Hepatocyte (in vitro differentiated cells): ENCODE measurements at regions not wholly inside any gene's neighbourhood (a gene's known extent, or its start where the extent isn't known, plus 50 kb on each side); places are given as distances from the start of the nearest gene placed in this dataset.

Experiments
- DNase-seq: peaks from one replicate; pipeline ENCODE4 v3.0.0-alpha.2; 2016; ENCODE audit warnings: low spot score
- H2AFZ ChIP-seq: fragments of 200-600 bp; sonication (generic); 2 replicates; pipeline ENCODE4 v1.6.0; 2016; ENCODE audit warnings: antibody characterized with exemption, mild to moderate bottlenecking
- H3K27ac ChIP-seq: fragments of 200-600 bp; sonication (generic); 2 replicates; pipeline ENCODE4 v1.5.1; 2016; ENCODE audit warnings: mild to moderate bottlenecking
- H3K27me3 ChIP-seq: fragments of 200-600 bp; sonication (generic); 2 replicates; pipeline ENCODE4 v1.6.1; 2016
- H3K36me3 ChIP-seq: fragments of 200-600 bp; sonication (generic); replicated peaks from 2 replicates; pipeline ENCODE4 v1.5.1; 2016; ENCODE audit warnings: low read depth; ENCODE audit not compliant: insufficient read depth
- H3K4me1 ChIP-seq: fragments of 200-600 bp; sonication (generic); 2 replicates; pipeline ENCODE4 v1.5.1; 2016; ENCODE audit warnings: mild to moderate bottlenecking, moderate library complexity; ENCODE audit not compliant: insufficient read depth
- H3K4me2 ChIP-seq: fragments of 200-600 bp; sonication (generic); 2 replicates; pipeline ENCODE4 v1.6.0; 2016
- H3K4me3 ChIP-seq: fragments of 200-600 bp; sonication (generic); 2 replicates; pipeline ENCODE4 v1.5.1; 2016; ENCODE audit warnings: mild to moderate bottlenecking
- H3K79me2 ChIP-seq: fragments of 200-600 bp; sonication (generic); 2 replicates; pipeline ENCODE4 v1.6.0; 2017; ENCODE audit warnings: mild to moderate bottlenecking
- H3K9me2 ChIP-seq: fragments of 200-600 bp; sonication (generic); replicated peaks from 2 replicates; pipeline ENCODE4 v1.6.0; 2017; ENCODE audit warnings: mild to moderate bottlenecking; ENCODE audit not compliant: insufficient read depth
- H3K9me3 ChIP-seq: fragments of 200-600 bp; sonication (generic); 2 replicates; pipeline ENCODE4 v1.5.1; 2016; ENCODE audit warnings: low read depth, mild to moderate bottlenecking
- H4K20me1 ChIP-seq: fragments of 200-600 bp; sonication (generic); 2 replicates; pipeline ENCODE4 v1.6.0; 2016; ENCODE audit warnings: mild to moderate bottlenecking; ENCODE audit not compliant: insufficient read depth, poor library complexity, severe bottlenecking
- EZH2 ChIP-seq: fragments of 200-600 bp; sonication (generic); IDR thresholded peaks from 2 replicates; pipeline ENCODE4 v1.6.1; 2016; ENCODE audit warnings: antibody characterized with exemption, mild to moderate bottlenecking, borderline replicate concordance
- EZH2phosphoT487 ChIP-seq: fragments of 200-600 bp; sonication (generic); IDR thresholded peaks from one replicate; pipeline ENCODE4 v1.6.1; 2018; ENCODE audit warnings: antibody characterized with exemption, mild to moderate bottlenecking, low read depth, moderate library complexity; ENCODE audit not compliant: unreplicated experiment, severe bottlenecking
- WGBS: methylation state at CpG from one replicate; pipeline ENCODE4 v1.1.6; 2016; ENCODE audit warnings: low lambda C conversion rate; ENCODE audit errors: missing lambda C conversion rate; 5-methylcytosine and 5-hydroxymethylcytosine counted together
- TF ChIP-seq, protein P1 (sequence below): fragments of 200-600 bp; sonication (generic); IDR thresholded peaks from 2 replicates; pipeline ENCODE4 v1.5.1; 2016; ENCODE audit warnings: antibody characterized with exemption, mild to moderate bottlenecking; ENCODE audit not compliant: poor library complexity

DNA sequence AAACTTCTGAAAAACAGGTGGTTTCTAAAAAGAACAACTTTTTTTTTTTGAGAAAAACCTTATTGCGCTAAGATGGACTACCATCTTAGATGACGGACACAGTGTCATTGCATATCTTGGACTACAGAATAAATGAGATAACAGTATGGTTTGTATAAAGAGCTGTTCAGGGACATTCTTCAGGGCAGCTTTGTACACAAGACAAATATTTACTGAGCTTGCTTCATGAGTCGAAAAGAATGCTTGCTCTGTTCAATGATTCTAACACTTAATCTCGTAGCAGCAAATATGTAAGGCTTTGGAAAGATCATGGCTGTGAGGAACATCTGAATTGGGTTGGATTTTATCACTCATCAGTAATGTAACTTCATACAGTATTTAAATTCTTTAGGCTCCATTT is 282.5 kb upstream of the CWC22 start:
- no peaks in the 10 kb centered on the region for H3K9me2 ChIP-seq
- H4K20me1 ChIP-seq = no peaks in the 10 kb centered on the region
- H3K36me3 ChIP-seq = no peaks in the 10 kb centered on the region
- TF ChIP-seq EZH2 (no peak), EZH2phosphoT487 (no peak)
- TF ChIP-seq, protein P1, sequence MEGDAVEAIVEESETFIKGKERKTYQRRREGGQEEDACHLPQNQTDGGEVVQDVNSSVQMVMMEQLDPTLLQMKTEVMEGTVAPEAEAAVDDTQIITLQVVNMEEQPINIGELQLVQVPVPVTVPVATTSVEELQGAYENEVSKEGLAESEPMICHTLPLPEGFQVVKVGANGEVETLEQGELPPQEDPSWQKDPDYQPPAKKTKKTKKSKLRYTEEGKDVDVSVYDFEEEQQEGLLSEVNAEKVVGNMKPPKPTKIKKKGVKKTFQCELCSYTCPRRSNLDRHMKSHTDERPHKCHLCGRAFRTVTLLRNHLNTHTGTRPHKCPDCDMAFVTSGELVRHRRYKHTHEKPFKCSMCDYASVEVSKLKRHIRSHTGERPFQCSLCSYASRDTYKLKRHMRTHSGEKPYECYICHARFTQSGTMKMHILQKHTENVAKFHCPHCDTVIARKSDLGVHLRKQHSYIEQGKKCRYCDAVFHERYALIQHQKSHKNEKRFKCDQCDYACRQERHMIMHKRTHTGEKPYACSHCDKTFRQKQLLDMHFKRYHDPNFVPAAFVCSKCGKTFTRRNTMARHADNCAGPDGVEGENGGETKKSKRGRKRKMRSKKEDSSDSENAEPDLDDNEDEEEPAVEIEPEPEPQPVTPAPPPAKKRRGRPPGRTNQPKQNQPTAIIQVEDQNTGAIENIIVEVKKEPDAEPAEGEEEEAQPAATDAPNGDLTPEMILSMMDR = no peak
- H3K4me1 ChIP-seq = no peaks in the 10 kb centered on the region
- H2AFZ ChIP-seq = no peak overlapping the region
- no peaks in the 10 kb centered on the region for H3K27me3 ChIP-seq
- H3K4me3 ChIP-seq = no peak overlapping the region
- 47% methylated on average over 4 of the region's 4 CpGs for WGBS
- DNase-seq = no peak
- H3K9me3 ChIP-seq = no peaks in the 10 kb centered on the region
- no peak overlapping the region for H3K27ac ChIP-seq
- peak overlapping the region; percentile 28 for H3K4me2 ChIP-seq
- H3K79me2 ChIP-seq = no peaks in the 10 kb centered on the region

DNA sequence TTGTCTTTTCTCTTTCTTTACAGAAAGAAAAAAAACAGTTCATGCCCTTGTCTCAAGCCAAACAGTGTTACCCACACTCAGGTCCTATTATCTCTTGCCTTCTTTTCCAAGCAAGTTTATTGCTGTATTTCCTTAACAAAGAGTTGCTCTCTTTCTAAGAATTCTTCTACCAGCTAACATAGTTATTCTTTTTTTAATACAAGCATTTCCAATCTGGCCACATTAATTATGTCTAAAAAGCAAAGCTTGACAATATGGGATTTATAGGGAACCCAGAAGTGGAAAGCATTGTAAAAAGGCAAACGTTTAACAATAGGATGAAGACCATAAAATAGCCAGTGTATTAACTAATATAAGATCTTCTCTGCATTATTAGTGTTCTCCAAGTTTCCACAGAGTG is 272.5 kb upstream of the CWC22 start:
- Histone ChIP-seq H2AFZ (no peak overlapping the region), H3K4me3 (no peak overlapping the region), H4K20me1 (no peaks in the 10 kb centered on the region), H3K79me2 (no peaks in the 10 kb centered on the region), H3K27ac (no peak overlapping the region), H3K27me3 (no peaks in the 10 kb centered on the region), H3K4me2 (no peak overlapping the region), H3K4me1 (no peaks in the 10 kb centered on the region), H3K36me3 (no peaks in the 10 kb centered on the region), H3K9me2 (no peaks in the 10 kb centered on the region), H3K9me3 (no peaks in the 10 kb centered on the region)
- no peak for DNase-seq
- TF ChIP-seq EZH2 = no peak
- no peak for TF ChIP-seq EZH2phosphoT487
- TF ChIP-seq, protein P1 = no peak
- 68% methylated on average over 1 of the region's 1 CpG for WGBS

DNA sequence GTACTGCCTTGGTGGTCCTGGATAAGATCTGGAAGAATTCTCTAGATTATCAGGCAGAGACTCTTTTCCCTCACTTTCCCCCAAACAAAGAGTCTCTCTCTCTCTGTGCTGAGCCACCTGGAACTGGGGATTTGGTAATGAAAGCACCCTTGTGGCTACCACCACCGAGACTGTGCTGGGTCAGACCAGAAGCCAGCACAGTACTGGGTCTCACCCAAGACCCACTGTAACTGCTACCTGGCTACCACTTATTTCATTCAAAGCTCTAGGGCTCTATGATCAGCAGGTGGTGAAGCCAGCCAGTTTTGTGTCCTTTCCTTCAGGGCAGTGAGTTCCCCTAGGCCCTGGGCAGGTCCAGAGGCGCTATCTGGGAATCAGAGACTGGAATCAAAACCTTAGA is 269.6 kb upstream of the CWC22 start:
- no peaks in the 10 kb centered on the region for H3K9me2 ChIP-seq
- TF ChIP-seq EZH2phosphoT487 (no peak), EZH2 (no peak)
- TF ChIP-seq, protein P1 = no peak
- no peak overlapping the region for H3K4me2 ChIP-seq
- no peak overlapping the region for H3K4me3 ChIP-seq
- no peaks in the 10 kb centered on the region for H3K4me1 ChIP-seq
- H2AFZ ChIP-seq = no peak overlapping the region
- H3K9me3 ChIP-seq = no peaks in the 10 kb centered on the region
- H3K79me2 ChIP-seq = no peaks in the 10 kb centered on the region
- H3K27me3 ChIP-seq = no peaks in the 10 kb centered on the region
- no peaks in the 10 kb centered on the region for H4K20me1 ChIP-seq
- DNase-seq = no peak
- no peaks in the 10 kb centered on the region for H3K36me3 ChIP-seq
- H3K27ac ChIP-seq = no peak overlapping the region
- 98% methylated on average over 2 of the region's 2 CpGs for WGBS

DNA sequence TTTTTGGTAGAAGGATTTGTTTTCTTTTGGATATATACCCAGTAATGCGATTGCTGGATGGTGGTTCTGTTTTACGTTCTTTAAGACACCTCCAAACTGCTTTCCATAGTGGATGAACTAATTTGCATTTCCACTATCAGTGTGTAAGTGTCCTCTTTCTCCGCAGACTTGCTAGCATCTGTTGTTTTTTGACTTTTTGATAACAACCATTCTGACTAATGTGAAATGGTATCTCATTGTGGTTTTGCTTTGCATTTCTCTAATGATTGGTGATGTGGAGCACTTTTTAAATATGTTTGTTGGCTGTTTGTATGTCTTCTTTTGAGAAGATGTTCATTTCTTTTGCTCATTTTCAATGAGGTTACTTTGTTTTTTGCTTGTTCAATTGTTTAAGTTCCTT is 260.9 kb upstream of the CWC22 start:
- Histone ChIP-seq H2AFZ (no peak overlapping the region), H3K4me2 (no peak overlapping the region), H3K79me2 (no peaks in the 10 kb centered on the region), H3K4me3 (no peak overlapping the region), H3K27me3 (no peaks in the 10 kb centered on the region), H3K36me3 (no peaks in the 10 kb centered on the region), H3K4me1 (no peaks in the 10 kb centered on the region), H4K20me1 (no peaks in the 10 kb centered on the region), H3K9me3 (no peaks in the 10 kb centered on the region), H3K9me2 (no peaks in the 10 kb centered on the region), H3K27ac (no peak overlapping the region)
- TF ChIP-seq EZH2phosphoT487 (no peak), EZH2 (no peak)
- TF ChIP-seq, protein P1 = no peak
- DNase-seq = no peak
- 90% methylated on average over 3 of the region's 3 CpGs for WGBS
